ENCODE measurements at regions not wholly inside any gene's neighbourhood (a gene's known extent, or its start where the extent isn't known, plus 50 kb on each side); places are given as distances from the start of the nearest gene placed in this dataset.
"Not testable (repeated sequence)": the region's sequence is repeated elsewhere in the genome, so short reads cannot be mapped to it uniquely, and the experiment has no call there.

DNA sequence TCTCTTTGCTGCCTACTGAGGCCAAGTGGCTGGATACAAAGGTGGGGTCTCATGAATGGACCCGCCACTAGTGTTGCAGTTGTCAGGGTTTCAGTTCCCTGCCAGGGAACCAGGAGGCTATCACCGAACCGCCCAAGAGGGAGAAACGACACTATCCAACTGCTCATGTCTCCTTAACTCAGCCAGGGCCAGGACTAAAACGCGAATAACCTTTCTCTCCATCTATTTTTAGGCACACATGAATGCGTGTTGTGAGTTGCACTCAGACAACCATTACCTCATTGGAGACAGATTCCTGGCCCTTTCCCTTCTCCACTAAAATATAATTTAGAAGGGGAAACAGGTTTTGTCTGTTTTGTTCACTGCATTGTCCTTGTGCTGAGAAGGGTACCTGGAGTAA, 559.5 kb downstream of the SOCS6 start:
- no peak for DNase-seq (ENCODE audit: low read depth, low spot score)

DNA sequence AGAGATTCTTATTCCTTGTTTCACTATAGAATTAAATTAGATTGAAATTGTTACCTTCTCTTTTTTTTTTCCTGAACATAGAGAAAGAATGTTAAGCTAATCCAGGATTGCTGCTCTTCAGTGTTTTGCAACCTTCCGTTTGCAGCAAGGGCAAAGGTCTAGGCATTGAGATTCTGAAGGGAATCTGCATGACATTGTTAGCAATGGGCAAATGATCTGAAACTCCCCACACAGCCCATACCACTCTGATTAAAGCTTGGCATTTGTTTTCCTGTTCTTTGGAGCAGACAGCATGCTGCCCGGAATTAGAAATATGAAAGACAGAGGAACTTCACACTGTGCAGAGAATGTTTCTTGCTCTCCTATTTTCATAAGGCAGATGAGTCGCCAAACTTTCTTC, 551.8 kb downstream of the SOCS6 start:
- no peak for DNase-seq (ENCODE audit: low read depth, low spot score)

DNA sequence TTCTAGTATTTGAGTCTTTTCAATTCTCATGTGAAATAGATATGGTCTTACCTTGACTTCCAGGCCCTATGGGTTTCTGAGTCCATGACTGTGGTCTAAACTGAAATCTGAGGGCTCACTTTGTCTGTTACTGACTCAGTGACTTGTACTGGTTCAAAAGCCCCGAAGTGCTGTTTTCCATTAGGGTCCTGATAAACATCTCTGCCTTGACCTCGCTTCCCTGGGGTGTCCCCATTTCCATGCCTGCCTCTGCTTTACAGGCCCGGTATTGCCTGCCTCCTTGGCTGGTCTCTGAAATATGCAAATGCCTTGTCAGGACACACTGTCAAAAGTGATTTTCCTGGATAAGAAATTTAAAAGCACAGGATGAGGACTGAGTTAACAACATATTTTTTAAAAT, 538.8 kb downstream of the SOCS6 start:
- DNase-seq (ENCODE audit: low read depth, low spot score) = no peak

DNA sequence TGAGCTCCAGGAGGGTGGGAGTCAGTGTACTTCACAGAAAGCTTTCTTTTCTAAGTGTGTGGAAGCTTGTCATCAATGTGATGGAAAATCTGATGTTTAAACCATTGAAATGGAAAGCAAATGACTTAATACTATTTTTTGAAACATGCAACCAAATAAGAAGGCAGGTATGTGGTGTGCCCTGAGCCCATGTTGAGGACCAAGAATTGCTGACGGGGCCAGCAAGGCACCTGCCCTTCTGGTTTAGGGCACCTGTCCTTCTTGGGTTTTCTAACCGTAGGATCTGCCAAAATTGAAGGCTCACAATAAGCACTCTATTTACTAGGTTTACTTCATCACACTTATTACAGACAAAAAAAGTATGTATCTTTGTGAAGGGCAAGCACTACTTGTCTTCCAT, 537.7 kb downstream of the SOCS6 start:
- DNase-seq (ENCODE audit: low read depth, low spot score) = no peak

DNA sequence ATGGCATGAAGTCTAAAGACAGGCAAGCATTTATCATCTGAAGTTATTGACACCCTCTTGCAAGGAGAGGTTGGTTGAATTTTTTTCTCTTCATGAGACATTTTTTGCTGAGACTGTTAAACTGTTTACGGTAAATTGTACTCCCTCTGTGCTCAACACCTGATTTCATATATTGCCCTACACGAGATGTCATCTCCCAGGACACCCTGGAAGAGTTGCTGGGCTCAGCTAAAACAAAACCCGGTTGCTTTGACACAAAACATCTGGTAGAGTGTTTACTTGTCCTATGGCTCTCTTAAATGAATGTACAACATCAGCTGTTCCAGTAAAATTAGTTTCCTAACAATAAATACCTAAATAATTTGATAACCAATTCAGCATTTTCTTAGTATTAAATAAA, 533.8 kb downstream of the SOCS6 start:
- no peak for DNase-seq (ENCODE audit: low read depth, low spot score)

DNA sequence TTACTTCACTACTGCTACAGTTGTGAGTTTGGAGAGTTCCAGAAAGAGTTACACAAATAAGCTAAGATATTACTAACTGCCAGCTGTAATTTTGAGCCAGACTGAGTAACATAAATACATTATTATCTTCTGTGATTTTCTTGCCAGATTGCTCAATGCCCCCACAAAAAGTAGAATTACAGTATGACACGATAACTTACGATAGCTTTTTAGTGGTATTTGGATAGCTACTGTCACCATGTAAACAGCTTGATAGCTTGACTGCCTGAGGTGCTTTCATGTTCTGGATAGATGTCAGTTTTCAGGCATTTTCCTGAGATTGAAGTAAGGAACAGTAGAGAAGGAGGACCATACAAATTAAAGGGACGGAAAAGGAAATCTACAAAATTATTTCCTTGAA, 533.3 kb downstream of the SOCS6 start:
- no peak for DNase-seq (ENCODE audit: low read depth, low spot score)

DNA sequence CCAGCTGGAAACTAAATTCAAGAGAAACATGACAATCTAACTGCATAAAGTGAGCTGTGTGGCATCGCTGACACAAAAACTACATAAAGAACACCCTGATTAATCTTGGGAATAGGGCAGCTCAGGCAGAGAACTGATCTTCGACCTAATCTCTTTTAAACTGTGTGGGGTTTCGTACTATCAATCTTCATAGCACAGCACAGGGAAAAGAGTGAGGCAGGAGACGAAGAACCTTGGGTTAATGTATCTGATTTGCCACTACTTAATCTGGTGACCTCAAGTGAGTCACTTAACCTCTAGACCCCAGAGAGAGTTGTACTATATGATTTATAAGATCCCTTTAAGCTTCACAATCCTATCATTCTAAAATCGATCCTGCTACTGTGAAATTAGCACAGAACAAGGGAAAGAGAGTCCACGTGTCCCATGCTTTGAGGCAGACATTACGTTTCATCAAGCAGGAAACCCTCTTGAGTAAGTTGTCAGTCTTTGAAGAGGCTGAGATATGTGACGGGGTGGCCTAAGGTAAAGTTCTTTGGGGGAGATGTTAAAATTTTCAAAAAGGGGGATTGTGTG, 519.7 kb downstream of the SOCS6 start:
- DNase-seq (ENCODE audit: low read depth, low spot score) = no peak

DNA sequence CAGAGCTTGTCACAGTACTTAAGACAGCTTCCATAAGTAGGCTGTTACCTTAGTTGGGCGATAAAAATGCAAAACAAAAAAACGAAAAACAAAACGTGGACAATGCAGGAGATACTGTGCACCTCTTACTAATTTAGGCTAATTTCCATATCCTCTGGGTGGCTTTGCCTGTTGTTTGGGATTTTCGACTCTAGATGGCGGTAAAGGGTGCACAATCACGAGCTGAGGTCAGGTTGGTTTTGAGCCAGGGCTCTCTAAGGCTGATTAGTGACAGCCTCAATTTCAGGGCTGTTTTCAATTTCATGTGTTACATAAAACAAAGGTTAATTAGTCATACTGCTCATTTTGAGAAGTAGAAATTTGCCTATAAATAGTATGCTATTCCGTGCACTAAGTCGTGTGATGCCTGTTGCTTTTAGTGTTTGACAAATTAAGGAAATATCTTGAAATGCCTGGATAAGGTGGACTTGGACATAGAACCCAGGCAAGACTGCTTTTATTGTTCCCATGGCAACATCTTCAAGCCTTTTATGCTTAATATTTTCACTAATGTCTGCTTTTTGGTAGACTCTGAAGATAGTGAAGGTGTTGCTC, 493.1 kb downstream of the SOCS6 start:
- DNase-seq (ENCODE audit: low read depth, low spot score) = peak; percentile 67

DNA sequence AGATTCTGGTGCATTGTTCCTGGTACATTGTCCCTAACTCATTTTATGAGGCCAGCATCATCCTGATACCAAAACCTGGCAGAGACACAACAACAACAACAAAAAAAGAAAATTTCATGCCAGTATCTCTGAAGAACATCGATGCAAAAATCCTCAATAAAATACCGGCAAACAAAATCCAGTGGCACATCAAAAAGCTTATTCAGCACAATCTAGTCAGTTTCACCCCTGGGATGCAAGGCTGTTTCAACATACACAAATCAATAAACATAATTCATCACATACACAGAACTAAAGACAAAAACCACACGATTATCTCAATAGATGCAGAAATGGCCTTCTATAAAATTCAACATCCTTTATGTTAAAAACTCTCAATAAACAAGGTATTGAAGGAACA, 477.4 kb downstream of the SOCS6 start:
- not testable (repeated sequence) for DNase-seq (ENCODE audit: low read depth, low spot score)

DNA sequence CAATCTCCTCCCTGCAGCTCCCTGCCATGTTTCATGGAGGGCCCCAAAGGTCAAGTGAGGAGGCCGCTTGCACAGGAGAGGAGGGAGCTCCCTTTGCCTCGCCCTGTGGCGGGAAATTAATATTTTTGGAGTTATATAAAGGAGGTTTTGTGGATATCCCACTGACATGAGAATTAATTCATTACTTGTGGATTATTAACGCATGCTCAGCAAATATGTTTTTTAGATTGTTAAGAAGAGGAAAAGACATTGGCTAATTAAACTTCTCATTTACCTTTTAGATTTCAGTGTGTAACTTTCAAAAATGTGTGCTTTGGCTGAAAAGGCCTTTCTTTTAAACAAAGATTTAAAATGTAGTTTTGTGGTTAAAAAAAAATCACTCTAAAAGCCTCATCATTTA, 474.0 kb downstream of the SOCS6 start:
- DNase-seq (ENCODE audit: low read depth, low spot score) = no peak

DNA sequence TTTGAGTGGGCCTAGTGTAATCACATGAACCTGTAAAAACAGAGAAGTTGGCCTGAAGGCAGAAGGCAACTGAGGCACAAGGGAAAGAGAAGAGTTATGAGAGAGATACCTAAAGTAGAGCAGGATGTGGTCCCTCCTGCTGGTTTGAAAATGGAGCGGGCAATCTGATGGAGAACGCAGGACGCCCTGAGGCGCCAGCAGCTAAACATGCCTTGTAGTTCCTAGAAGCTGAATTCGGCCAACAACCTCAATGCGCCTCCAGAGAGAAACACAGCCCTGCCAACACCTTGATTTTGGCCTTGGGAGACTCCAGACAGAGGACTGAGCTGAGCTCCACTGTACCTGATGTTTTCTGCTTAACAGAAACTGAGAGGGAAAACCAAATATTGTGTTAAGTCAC, 469.9 kb downstream of the SOCS6 start:
- DNase-seq (ENCODE audit: low read depth, low spot score) = no peak

DNA sequence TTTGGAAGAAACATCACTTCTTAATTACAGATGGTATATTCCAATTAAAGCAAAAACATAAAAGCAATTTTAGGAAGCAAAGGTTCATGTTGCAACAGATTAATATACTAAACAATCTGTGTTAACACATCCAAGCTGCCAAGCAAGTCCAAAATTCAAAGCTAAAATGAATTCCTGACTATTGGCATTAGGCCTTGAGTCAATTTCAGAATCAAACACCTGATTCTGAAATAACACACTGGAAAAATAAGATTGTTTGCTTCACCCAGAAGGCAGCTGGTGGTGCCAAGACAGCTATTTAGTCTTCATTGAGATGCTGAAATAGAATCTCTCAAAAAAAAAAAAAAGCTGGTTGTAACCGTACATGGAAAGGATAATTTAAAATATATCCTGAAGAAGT, 465.6 kb downstream of the SOCS6 start:
- no peak for DNase-seq (ENCODE audit: low read depth, low spot score)

DNA sequence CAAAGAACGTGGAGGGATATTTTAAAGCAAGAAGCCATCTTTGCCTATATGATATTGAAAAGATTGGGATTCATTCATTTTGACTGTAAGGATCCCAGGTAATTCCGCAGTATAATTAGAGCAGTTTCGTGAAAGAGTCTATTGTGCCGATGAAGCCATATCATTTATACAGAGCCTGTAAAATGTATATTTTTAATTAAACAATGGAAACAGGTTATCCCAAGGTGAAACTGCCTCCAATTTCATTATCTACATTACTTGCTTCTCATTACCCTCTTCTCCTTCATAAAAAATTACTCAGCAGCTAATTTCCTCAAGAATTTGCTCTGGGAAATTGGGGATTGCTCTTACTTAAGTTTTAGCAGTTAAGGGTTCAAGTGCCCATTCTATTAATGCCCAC, 444.1 kb downstream of the SOCS6 start:
- no peak for DNase-seq (ENCODE audit: low read depth, low spot score)

DNA sequence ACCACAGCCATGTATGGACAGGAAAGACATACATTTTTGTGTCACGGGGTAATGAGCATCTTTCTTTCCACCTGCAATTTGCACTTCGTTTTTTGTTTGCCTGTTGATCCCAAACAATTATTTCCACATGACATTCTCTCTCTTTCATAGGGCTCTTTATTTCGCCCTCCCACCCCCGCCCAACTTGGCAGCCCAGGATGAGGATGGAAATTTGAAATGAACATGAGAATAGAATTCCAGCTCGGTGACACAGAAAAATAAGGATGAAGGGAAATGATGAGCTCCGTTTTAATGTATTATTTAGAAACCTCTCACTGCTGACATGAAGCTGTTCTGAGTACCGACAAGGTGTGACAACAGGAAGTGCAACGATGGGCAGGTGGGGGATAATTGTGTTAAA, 443.3 kb downstream of the SOCS6 start:
- DNase-seq (ENCODE audit: low read depth, low spot score) = no peak

DNA sequence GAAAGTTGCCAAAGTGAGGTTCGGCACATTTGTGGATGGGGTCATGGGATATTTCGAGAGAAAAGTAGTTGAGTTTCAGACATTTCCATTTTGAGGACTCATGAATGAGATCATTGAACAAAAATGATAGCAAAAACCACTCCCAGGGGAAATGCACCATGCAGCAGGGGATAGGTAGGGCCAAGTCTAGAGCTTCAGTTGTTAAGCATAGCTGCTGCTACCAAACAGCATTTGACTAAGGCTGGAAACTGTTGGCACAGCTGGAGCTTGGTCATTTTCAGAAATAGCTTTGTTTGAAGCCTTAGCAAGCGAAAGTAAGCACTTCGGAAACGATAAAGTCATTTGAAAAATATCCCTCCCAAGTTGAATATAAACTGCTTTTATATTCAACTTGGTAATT, 431.8 kb downstream of the SOCS6 start:
- no peak for DNase-seq (ENCODE audit: low read depth, low spot score)

DNA sequence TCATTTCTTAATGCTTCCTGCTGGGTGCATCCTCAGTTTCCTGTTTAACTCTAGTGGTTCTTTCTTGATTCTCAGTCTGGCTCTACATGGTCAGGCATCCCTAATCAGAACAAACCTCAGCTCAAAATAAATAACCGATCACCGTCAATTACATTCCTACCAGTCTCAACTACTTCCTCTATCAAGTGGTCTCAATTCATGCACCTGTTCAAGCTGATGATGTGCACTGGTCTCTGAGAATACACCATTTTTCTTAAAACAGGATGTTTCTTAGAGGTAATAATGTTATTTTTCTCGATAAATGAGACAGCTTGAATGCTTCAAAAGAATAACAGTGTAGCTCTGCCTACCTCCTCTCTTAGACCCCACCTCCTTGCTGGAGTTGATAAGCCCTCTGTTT, 420.9 kb downstream of the SOCS6 start:
- DNase-seq (ENCODE audit: low read depth, low spot score) = no peak

DNA sequence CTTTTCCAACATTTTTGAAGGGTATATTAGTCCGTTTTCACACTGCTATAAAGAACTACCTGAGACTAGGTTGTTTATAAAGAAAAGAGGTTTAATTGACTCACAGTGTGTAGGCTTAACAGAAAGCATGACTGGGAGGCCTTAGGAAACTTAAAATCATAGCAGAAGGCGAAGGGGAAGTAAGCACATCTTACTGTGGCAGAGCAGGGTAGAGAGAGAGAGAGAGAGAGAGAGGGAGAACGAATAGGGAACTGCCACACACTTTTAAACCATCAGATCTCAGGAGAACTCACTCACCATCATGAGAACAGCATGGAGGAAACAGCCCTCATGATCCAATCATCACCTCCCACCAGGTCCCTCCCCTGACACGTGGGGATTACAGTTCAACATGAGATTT, 420.3 kb downstream of the SOCS6 start:
- DNase-seq (ENCODE audit: low read depth, low spot score) = no peak

DNA sequence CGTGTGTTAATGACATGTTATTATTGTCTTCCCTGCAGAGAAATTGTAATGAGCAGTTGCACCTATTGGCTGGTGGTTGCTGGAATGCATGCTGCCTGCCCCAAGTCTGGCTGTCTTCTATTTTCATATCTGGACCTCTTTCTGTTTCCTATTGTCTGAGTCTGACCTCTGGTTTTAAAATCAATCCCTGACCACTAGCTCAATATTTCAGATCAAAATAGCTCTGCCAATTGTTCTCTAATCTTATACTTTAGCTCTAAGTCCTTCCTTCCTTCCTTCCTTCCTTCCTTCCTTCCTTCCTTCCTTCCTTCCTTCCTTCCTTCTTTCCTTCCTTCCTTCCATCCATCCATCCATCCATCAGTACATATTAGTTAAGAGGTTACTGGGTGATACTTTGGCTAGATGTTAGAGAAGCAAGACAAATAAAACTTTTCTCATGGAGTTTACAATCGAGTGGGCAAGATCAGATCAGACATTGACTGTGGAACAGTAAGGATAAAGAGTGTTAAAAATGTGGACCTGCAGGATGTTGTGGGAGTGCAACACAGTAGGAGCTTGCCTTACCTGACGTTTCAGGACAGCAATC, 417.1 kb downstream of the SOCS6 start:
- DNase-seq (ENCODE audit: low read depth, low spot score) = no peak

DNA sequence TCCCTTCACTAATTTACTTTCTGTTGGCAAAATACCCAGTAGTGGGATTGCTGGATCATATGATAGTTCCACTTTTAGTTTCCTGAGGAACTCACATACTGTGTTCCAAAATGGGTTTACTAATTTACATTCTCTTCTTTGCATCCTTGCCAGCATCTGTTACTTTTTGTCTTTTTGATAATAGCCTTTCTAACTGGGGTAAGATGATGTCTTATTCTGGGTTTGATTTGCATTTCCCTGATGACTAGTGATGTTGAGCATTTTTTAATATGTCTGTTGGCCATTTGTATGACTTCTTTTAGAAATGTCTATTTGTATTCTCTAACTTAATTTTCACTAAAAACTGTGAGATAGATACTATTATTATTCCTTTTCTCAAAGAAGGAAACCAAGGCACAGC, 411.7 kb downstream of the SOCS6 start:
- DNase-seq (ENCODE audit: low read depth, low spot score) = no peak

DNA sequence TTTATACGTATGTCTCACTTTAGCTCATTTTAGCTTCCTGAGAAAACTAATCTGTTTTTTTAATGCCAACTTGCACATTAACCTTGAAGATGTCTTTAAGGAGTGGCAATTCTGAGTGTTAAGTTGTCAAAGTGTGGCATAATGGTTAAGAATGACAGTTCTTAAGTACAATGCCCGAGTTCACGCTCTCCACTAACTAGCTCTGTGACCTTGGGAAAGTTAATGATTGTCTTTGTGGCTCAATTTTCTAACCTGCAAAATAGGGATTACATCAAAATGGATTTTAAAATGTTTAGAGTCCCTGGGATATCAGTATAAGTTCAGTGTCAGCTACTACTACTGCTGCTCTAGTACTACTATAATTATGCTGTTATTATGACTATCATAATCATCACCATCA, 409.7 kb downstream of the SOCS6 start:
- no peak for DNase-seq (ENCODE audit: low read depth, low spot score)

DNA sequence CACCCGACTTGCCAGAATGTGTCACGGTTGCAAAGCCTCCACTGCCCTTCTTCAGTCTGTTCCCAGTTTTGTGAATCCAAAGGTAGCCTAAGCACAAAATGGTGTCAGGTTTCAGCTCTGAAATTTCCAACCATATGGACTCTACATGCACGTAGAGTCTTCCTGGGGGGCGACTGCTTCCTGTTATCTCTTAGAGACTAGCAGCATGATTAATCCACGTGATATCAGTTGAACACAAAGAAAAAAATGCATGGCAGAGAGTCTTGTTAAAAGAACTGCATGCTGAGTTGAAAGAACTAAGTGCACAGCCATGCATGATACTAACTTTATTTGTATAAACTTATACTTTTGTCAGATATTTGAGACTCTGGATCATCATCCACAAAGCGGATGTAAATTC, 404.4 kb downstream of the SOCS6 start:
- no peak for DNase-seq (ENCODE audit: low read depth, low spot score)

DNA sequence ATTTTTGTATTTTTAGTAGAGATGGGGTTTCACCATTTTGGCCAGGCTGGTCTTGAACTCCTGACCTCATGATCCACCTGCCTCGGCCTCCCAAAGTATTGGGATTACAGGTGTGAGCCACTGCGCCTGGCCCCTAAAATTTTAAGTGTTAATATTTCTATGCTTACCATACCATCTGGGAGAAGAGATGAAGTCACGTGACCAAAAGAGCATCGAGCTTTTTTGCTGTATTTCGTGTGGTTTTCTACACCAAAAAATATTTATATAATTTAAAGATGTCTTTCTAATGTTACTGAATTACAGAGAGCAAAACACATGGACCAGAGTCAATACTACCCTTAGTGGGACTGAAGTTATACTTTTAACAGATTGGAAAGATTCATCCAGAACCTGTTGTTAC, 400.9 kb downstream of the SOCS6 start:
- not testable (repeated sequence) for DNase-seq (ENCODE audit: low read depth, low spot score)

DNA sequence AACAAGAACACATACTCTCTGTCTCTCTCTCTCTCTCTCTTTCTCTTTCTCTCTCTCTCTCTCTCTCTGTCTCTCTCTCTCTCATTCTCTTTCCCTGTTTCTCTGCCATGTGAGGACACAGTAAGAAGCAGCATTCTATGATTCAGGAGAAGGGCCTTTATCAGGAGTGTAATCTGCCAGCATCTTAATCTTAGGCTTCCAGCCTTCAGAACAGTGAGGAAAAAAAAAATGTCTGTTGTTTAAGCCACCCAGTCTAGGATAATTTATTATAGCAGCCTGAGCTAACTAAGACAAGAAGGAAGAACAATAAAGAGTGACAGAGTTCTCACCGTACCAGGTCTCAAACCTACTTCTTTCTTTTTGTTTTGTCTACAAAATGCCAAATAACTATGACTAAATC, 399.4 kb downstream of the SOCS6 start:
- no peak for DNase-seq (ENCODE audit: low read depth, low spot score)

DNA sequence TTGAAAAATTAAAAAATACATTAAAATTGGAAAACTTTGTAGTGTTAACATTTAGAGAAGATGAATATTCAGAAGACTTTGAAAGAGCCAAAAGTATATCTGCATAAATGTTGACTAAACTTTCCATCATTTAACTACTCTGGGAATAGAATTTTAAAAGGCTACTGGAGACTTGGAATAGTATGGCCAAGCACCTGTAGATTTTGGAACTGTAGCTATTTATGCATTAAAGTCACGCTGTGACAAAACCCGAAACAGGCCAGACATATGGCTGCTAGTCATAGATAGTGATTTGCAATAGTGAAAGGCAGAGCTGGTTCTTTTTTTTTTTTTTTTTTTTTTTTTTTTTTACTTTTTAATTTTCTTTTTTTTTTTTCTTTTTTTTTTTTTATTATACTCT, 396.0 kb downstream of the SOCS6 start:
- no peak for DNase-seq (ENCODE audit: low read depth, low spot score)

All from ELF-1 (cell line).